ENCODE measurements at regions not wholly inside any gene's neighbourhood (a gene's known extent, or its start where the extent isn't known, plus 50 kb on each side); places are given as distances from the start of the nearest gene placed in this dataset.
"Not testable (repeated sequence)": the region's sequence is repeated elsewhere in the genome, so short reads cannot be mapped to it uniquely, and the experiment has no call there.

DNA sequence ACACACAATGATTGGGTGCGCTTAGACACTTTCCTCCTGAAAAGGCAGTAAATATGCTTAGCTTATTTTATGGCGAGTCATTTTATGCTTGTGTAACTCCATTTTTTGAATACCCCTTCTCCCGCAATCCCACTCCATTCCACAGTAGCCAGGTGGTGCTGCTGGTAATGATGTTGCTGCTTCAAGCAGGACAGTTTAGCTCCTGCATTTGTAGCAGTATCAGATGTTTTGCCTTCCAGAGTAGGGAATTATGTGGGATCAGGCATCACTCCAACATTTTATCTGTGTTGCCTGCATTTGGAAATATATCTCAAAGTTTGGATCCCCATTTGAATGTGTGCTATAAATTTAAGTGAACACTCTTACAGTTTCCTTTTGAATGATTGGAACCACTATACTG, 302.1 kb upstream of the SGO1 start:
- no peak for DNase-seq (ENCODE audit: low read depth)
- TF ChIP-seq, protein P1, sequence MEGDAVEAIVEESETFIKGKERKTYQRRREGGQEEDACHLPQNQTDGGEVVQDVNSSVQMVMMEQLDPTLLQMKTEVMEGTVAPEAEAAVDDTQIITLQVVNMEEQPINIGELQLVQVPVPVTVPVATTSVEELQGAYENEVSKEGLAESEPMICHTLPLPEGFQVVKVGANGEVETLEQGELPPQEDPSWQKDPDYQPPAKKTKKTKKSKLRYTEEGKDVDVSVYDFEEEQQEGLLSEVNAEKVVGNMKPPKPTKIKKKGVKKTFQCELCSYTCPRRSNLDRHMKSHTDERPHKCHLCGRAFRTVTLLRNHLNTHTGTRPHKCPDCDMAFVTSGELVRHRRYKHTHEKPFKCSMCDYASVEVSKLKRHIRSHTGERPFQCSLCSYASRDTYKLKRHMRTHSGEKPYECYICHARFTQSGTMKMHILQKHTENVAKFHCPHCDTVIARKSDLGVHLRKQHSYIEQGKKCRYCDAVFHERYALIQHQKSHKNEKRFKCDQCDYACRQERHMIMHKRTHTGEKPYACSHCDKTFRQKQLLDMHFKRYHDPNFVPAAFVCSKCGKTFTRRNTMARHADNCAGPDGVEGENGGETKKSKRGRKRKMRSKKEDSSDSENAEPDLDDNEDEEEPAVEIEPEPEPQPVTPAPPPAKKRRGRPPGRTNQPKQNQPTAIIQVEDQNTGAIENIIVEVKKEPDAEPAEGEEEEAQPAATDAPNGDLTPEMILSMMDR (IDR thresholded peaks at IDR 0.05; ENCODE audit: insufficient read depth, low read length, poor library complexity, severe bottlenecking), result no peak
- H3K36me3 ChIP-seq (ENCODE audit: control insufficient read depth, insufficient read depth, low read length), result no peaks in the 10 kb centered on the region
- no peaks in the 10 kb centered on the region for H3K27me3 ChIP-seq (ENCODE audit: control insufficient read depth, insufficient read depth, low read length)
- H3K4me3 ChIP-seq (ENCODE audit: low read depth, low read length), result no peak overlapping the region

- TF ChIP-seq, protein P1 (IDR thresholded peaks at IDR 0.05; ENCODE audit: insufficient read depth, low read length, poor library complexity, severe bottlenecking), result no peak
- Histone ChIP-seq H3K27me3 (ENCODE audit: control insufficient read depth, insufficient read depth, low read length) (no peaks in the 10 kb centered on the region), H3K36me3 (ENCODE audit: control insufficient read depth, insufficient read depth, low read length) (no peaks in the 10 kb centered on the region), H3K4me3 (ENCODE audit: low read depth, low read length) (no peak overlapping the region)
- DNase-seq (ENCODE audit: low read depth), result no peak
Measured at GRCh38 chr3:20484126-20484525, 298.1 kb upstream of the SGO1 start.

GRCh38 chr3:20482350-20482749, 296.3 kb upstream of the SGO1 start:
- Histone ChIP-seq H3K4me3 (ENCODE audit: low read depth, low read length) (no peak overlapping the region), H3K36me3 (ENCODE audit: control insufficient read depth, insufficient read depth, low read length) (no peaks in the 10 kb centered on the region), H3K27me3 (ENCODE audit: control insufficient read depth, insufficient read depth, low read length) (no peaks in the 10 kb centered on the region)
- DNase-seq (ENCODE audit: low read depth), result no peak
- TF ChIP-seq, protein P1 (IDR thresholded peaks at IDR 0.05; ENCODE audit: insufficient read depth, low read length, poor library complexity, severe bottlenecking), result no peak

DNA sequence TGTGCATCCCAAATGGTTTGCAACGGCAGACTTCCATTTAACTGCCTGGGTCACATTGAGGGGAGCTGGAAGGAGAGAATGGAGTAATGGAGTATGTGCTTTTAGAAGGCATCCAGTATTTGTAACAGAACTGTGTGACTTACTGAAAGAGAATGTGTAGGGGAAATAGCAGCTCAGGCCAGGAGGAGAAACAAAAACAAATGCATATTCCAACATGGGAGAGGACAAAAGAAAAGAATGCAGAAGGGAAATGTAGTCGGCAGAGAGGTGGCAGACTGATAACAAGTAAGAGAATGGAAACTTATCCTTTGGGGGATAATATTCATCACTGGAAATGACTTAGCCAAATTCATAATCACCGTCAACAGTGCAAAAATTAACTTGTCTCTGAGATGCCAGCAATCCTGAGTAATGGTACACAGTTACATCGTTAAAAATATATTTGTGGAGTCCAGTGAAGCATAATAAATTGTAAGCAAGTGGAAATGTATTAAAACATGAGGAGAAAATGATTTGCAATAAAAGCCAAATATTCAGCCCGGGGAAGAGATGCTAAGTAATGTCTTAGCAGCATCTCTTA, 294.9 kb upstream of the SGO1 start:
- Histone ChIP-seq H3K36me3 (ENCODE audit: control insufficient read depth, insufficient read depth, low read length) (no peaks in the 10 kb centered on the region), H3K27me3 (ENCODE audit: control insufficient read depth, insufficient read depth, low read length) (no peaks in the 10 kb centered on the region), H3K4me3 (ENCODE audit: low read depth, low read length) (no peak overlapping the region)
- TF ChIP-seq, protein P1 (IDR thresholded peaks at IDR 0.05; ENCODE audit: insufficient read depth, low read length, poor library complexity, severe bottlenecking), result no peak
- DNase-seq (ENCODE audit: low read depth), result no peak

- H3K4me3 ChIP-seq (ENCODE audit: low read depth, low read length), result no peak overlapping the region
- H3K27me3 ChIP-seq (ENCODE audit: control insufficient read depth, insufficient read depth, low read length), result no peaks in the 10 kb centered on the region
- DNase-seq (ENCODE audit: low read depth), result no peak
- TF ChIP-seq, protein P1 (IDR thresholded peaks at IDR 0.05; ENCODE audit: insufficient read depth, low read length, poor library complexity, severe bottlenecking), result no peak
- H3K36me3 ChIP-seq (ENCODE audit: control insufficient read depth, insufficient read depth, low read length), result no peaks in the 10 kb centered on the region
Measured at GRCh38 chr3:20478436-20478835, 292.4 kb upstream of the SGO1 start.

GRCh38 chr3:20464237-20464636, 278.2 kb upstream of the SGO1 start:
- not testable (repeated sequence) for H3K27me3 ChIP-seq (ENCODE audit: control insufficient read depth, insufficient read depth, low read length); H3K4me3 ChIP-seq (ENCODE audit: low read depth, low read length); H3K36me3 ChIP-seq (ENCODE audit: control insufficient read depth, insufficient read depth, low read length); DNase-seq (ENCODE audit: low read depth)
